Stimulated activated CD4-positive, alpha-beta T cell treated with anti-CD3 and anti-CD28 coated beads, TNF-alpha, amount 100 ng/mL, for 24 hours (primary cell): ENCODE measurements at regions not wholly inside any gene's neighbourhood (a gene's known extent, or its start where the extent isn't known, plus 50 kb on each side); places are given as distances from the start of the nearest gene placed in this dataset.
"Not testable (repeated sequence)": the region's sequence is repeated elsewhere in the genome, so short reads cannot be mapped to it uniquely, and the experiment has no call there.

Experiments
- DNase-seq, 3 experiments: peaks; one replicate each; pipeline ENCODE4 v3.0.0-alpha.2; 2020; ENCODE audit warnings: low read depth in 3 of 3

DNA sequence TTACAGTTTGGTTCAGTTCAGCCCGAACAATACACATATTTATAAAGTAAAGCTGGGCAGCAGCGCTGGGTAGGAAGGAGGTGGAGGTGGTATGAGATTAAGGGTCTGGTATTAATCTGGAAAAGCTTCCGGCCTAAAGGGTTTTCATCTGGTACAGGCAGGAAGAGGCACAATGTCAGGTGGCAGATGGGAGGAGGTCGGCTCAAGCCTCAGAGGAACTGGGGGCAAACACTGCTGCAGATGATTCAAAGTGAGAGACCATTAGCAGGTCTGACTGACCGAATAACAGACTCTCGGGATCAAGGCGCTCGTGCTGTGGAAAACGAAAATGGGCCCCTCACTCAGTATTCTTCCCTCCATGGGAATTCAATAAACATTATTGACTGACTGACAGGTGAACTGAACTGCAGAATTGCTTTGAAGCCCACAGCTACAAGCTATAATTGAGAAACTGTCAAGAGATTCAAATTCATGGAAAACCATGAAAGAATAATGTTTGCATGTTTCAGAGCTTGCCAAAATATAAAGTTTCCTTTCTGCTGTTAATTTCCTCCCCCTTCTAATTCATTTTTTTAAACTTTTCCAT lies 75.3 kb downstream of the TMEM167A start:
- no peak for DNase-seq

DNA sequence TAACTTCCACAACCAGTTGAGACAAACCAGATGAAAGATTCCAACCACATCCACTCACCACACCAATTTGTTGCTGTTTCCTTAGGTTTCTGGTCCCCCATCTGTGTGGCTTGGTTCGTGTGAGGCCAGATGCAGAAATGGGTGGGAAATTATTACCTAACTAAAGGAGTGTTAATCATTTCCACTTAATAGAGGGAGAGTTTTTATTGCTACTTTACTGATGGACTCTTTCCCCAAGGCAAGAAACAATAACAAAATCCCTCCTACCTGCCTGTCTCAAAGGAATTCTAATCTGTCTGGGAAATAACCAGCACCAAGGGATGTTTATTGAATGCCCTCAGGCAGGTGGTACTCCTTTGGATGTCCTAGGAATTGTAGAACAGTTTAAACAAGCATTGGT lies 76.3 kb downstream of the TMEM167A start:
- DNase-seq, result no peak

DNA sequence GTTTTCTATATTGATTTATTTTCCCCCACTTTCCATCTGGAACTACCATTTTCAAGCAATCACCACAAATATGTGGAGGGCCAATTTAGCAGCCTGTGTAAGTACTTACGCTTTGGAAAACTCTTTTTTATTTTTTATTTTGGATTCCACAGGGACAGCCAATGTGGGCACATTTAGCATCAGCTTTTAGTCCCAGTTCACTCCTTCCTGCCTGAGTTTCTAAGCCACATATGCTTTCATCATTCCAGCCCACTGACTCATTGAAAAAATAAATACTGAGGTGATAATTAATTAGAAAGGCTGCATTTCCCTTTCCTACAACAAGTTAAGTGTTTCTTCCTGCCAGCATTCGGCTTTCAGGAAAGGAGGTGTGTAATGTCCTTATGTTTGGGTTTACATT lies 76.8 kb downstream of the TMEM167A start:
- no peak for DNase-seq

DNA sequence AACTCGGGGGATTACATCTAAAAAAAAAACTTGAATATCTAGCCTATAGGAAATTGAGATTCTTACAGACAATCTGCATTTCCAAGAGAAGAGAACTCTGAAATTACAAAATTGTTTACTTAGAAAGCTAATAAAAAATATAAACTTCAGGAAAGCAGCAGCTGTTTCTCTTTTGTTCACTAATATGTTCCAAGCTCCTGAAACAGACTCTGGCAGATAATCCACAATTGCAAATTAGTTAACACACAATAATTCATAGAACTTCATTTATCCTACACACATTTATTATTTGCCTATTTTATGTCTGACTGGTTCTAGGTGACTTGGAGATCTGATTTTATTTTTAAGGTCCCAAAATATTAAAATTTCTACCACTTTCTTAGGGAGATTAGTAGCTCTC lies 83.8 kb downstream of the TMEM167A start:
- no peak for DNase-seq

DNA sequence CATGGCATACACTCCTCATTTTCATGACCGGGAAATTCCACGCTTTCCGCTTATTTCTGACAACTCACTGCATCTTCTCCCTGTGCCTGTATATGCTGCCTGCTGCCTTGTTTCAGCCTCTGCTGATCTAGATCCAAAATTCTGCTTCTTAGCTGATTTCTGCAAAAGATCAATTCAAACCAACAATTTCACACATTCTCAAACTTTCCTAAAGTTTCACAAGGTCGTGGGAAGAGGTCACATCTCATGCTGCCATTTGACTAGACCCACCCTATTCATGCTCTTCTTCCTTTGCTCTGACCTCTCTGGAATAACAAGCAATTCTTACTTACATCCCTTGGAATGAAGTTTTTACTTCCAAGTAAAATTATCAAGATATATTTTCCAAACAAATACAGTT lies 84.5 kb downstream of the TMEM167A start:
- DNase-seq, result no peak

DNA sequence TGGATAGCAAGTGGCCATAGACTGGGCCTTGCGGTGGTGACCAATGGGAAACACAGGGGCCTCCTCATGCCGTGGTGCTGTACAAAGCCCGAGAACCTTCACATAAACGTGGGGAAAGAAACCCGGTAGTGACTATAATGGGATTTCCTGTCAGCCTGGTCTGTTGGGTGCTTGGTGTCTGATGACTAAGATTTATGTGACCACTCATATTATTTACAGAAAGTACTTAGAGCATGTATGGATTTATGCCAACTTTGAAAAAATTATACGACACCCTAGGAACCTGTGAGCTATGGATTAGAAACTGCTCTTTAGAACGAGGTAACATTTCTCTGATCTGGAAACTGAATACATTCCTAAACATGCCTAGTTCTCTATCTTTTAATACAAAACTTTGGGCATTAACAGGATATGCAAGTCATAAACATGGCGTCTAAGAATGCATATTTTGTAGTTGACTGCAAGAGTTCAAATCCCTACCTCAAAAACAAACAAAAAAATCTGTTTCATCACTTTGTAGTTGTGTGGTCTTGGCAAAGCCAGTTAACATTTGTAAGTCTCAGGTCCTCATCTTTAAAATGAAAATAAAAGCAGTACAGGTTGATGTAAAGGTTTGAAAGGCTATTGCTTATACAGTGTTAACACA lies 85.4 kb downstream of the TMEM167A start:
- no peak for DNase-seq

DNA sequence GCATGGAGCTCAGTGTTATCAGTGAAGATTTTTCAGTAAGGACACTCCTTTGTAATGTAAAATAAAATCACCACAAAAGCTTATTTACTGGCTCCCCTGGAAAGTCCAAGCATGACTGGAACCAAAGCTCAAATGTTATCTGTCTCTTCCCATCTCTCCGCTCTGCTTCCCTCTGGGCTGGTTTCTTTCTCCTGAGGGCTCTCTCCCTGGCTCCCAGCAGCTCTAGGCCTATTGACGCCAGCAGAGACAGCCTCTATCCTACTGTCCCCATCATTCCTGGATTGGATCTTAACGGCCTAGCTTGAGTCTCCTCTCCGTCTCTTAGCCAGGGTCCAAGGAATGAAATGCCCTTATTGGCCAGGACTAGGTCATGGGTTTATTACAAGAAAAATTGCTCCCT lies 86.1 kb downstream of the TMEM167A start:
- no peak for DNase-seq

DNA sequence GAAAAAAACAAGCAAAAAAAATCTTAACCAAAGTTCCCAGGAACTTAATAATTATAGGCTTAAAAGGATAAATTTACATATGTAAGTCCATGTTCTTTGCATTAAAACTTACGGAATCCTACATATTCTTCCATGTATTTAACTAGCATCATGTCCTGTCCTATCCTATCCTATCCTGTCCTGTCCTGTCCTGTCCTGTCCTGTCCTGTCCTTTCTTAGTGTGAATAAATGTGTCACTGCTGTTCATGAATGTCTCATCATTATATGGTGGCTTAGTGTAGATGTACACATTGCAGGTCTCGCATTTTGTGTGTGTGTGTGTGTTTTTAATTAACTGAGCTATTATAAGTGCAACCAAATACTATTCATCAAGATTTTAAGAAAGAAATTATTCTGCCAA lies 90.0 kb downstream of the TMEM167A start:
- no peak for DNase-seq

DNA sequence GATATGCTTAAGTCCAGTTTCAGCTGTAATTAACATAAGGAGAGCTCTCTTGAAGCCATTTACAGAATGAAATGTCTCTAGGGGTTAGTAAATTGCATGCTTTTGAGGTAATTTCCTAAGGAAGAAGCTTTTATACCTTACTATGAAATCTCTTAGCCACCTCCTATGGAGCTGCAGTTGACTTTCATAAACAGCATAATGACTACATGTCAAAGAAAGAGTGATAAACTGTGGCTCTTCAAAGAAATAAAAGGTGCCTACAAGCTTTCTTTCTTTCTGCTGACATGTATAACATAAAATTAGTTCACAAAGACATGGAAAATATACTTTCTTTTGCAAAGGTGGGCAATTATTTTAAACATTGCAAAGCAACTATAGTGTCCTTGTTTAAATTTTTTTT lies 90.8 kb downstream of the TMEM167A start:
- DNase-seq, result no peak

DNA sequence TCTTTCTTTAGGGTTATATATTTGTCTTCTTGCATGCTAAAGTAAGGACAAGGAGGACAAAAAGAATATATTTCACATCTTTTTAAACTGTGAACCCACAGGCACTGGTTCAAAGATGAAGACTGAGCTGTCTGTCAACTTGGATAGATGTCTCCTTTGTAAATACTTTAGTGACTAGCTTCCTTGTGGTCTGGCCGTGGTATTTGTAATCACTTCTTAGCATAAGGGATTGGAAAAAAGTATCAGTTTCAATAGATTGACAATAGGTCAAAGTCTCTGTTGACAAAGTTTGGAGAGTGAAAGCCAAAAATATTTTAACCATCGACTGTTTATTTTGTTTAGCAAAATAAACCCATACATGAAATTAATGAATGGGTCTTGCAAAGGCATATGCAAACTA lies 91.4 kb downstream of the TMEM167A start:
- DNase-seq, result no peak

DNA sequence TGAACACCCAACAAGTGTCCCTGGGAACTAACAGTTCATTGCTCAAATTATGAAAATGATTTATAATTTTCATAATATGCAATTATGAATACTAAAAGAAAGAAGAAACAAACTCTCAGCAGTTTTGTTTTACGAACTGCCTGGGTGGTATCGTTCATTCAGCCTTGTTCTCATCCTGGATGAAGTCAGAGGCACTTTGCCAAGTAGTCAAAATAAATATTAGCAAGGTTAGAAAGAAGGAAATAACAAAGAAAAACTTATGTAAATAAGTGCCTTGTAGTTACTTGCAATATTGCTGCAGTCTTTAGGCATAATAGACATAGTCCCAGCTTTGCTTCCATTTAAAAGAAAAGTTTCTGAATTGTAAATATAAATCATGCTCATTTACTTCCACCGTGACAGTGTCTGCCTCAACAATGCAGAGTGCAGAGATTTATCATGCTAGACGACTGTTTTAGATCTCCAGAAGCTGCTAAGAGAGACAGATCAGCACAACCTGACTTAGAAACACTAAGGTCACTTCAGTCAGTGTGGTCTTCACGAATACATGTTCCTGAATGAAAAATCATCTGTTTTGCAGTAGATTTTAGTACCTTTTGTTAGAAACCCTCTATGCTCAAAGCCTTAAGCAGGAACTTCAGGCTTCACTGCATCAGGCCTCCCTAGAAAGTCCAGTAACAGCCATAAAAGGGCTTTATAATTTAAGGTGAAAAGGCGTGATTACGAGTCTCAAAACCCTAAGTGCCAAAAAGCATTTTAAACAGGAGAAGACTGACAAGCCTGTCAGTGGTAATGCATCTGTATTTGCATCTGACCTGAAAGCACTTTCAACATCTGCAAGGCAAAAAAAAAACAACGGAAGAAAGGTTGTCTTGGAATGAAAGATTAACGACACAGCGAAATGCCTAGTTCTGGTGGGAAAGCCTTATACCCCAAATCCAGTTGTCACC lies 92.1 kb downstream of the TMEM167A start:
- DNase-seq, result no peak

DNA sequence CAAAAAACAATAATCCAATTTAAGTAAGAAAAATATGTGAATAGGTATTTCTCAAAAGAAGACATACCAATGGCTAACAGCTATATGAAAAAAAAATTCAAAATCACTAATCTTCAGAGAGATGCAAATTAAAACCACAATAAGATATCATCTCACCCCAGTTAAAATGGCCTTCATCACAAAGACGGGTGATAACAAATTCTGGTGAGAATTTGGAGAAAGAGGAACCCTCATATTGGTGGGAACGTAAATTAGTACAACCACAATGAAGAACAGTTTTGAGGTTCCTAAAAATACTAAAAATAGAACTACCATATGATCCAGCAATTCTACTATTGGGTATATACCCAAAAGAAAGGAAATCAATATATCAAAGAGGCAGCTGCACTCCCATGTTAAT lies 94.3 kb downstream of the TMEM167A start:
- DNase-seq, result no peak

DNA sequence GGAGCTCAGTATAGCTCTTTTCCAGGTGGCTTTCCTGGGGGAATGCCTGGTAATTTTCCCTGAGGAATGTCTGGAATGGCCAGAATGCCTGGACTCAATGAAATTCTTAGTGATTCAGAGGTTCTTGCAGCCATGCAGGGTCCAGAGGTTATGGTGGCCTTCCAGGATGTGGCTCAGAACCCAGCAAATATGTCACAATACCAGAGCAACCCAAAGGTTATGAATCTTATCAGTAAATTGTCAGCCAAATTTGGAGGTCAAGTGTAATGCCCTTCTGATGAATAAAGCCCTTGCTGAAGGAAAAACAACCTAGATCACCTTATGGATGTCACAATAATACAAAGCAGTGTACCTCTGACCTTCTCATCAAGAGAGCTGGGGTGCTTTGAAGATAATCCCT lies 100.3 kb downstream of the TMEM167A start:
- not testable (repeated sequence) for DNase-seq

DNA sequence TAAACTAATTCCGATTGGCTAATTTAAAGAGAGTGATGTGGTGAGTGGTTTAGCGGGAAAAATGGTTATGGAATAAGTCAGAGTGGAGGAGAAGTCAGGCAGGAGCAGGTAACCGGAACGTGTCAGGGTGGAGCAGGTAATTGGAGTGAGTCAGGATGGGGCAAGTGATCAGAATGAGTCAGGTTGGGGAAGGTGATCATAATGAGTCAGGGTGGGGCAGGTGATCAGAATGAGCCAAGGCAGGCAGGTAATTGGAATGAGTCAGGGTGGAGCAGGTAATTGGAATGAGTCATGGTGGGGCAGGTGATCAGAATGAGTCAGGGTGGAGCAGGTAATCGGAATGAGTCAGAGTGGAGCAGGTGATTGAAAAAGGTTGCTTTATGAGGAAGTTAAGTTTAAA lies 101.4 kb downstream of the TMEM167A start:
- no peak for DNase-seq

DNA sequence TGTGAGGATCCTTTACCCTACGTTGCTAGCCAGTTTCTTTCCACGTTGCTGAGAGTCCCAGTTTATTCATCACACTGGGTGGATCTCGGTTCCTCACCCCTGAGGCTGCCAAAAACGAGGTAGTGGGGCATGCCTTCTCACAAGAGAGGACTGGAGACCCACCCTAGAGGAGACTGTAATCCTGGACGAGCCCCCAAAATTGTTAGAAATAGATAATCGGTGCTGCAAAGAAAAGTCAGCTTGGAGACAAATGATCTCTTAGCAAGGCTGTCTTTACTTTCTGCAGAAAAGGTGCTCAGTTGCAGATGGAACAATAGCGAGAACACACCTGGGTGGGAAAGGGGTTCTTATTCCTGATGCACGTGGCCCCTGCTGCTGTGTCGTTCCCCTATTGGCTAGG lies 101.8 kb downstream of the TMEM167A start:
- no peak for DNase-seq

DNA sequence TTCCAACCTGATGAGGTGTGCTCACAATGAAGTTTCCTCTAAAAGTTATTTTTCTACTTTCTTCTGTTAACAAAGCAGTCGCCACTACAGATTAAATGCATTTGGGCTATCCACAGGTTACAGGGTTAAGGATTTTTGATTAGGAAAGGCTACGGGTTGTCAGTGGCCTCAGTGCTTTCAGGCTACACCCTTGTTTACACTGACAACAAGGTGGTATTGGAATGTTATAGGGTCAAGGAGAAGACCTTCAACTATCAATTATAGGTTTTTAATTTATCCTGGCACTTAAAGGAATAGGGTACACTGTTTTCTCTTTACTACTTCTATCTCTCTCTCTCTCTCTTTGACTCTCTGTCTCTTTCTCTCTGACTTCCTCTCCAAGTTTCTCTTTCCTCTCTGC lies 102.8 kb downstream of the TMEM167A start:
- DNase-seq, result not testable (repeated sequence)

DNA sequence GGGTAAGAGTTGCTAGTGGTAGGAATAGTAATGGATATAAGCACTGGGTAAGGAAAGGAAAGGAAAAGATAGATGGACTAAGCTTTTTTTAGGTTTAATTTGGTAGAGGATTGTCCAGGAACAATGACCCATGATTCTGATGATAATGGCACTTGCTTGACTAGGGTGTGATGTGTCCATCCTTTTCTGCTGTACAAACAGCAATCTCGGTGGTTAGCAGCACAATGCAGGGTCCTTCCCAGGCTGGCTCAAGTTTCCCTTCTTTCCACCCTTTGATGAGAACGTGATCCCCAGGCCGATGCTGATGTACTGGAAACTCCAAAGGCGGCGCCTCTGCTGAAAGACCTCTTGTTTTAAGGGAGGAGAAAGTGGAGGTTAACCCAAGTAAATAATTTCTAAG lies 105.3 kb downstream of the TMEM167A start:
- DNase-seq, result no peak

DNA sequence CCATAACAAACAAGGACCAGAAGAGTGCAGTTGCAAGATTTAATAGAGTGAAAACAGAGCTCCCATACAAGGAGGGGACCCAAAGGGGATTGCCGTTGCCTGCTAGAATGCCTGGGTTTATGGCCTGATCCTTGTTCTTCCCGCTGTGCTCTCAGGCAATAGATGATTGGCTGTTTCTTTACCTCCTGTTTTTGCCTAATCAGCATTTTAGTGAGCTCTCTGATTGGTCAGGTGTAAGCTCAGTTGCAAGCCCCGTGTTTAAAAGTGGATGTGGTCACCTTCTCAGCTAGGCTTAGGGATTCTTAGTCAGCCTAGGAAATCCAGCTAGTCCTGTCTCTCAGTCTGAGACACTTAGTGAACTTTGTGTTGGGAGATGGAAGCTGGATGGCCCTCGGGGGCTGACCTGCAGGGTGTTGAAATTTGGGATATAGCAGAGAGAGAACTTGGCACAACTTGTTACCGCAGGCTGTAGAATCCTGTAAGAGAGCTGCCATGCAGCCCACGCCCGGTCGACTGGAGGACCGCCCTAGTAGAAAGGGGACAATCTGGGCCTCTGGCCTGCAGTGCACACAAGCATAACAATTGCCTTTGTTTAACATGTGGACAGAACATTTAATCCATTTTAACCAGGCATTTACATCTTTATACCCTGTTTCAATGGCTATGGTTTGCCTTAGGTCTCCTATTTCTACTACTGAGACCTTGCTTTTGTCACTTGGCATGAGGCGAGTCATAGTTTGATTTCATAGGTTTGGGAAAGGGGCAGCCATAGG lies 106.0 kb downstream of the TMEM167A start:
- not testable (repeated sequence) for DNase-seq

DNA sequence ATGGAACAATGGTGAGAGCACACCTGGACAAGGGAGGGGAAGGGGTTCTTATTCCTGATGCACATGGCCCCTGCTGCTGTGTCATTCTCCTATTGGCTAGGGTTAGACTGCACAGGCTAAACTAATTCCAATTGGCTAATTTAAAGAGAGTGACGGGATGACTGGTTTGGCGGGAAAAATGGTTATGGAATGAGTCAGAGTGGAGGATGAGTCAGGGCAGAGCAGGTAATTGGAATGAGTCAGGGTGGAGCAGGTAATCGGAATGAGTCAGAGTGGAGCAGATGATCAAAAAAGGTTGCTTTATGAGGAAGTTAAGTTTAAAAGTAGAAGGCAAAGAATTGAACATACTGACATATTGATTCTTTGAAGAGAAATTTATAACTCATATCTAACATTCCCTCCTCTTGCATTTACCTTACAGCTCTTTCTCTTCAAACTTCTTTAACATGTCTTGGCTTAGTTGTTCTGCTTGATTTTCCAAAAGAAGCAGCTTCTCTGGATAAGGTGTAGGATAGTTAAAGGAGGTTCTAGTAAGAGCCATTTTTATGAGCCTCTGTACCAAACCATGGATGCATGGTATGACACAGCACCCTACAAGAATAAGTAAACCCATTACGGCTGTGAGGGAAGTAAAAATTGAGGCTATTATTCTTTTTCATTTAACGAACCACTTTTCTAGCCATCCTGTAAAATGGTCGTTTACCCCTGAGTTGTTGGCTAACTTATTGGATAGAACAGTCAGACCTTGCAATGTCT lies 107.8 kb downstream of the TMEM167A start:
- peak; percentile 1 to 27 (median 23) for DNase-seq

DNA sequence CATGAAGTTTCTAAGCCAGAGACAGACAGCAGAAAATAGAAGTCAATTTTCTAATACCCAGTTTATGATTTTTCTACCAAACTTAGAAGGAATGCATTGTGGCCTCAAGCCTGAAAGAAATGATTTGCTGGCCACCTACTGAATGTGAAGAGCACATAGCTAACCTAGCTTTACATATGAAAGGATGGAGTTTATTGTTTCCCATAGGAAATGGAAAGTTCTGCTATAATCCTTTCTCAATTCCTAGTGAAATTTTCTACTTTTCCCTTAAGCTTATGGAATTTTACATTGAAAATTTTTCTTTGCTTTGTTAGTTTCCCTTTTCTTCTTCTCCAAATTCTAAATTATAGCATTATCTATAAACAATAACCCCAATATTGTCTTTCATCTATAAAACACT lies 110.1 kb downstream of the TMEM167A start:
- DNase-seq, result no peak

DNA sequence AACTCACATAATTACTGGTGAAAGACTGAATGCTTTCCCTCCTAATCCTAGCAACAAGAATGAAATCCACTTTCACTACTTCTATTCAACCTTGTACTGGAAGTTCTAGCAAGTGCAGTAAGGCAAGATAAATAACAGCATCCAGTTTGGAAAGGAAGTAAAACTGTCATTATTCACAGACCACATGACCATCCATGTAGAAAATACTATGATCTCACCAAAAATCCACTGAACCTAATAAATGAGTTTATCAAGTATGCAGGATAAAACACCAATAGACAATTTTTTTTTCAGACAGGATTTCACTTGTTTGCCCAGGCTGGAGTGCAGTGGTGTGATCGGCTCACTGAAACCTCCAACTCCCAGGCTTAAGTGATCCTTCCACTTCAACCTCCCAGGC lies 117.7 kb downstream of the TMEM167A start:
- no peak for DNase-seq
